ENCODE measurements at regions not wholly inside any gene's neighbourhood (a gene's known extent, or its start where the extent isn't known, plus 50 kb on each side); places are given as distances from the start of the nearest gene placed in this dataset.
"Not testable (repeated sequence)": the region's sequence is repeated elsewhere in the genome, so short reads cannot be mapped to it uniquely, and the experiment has no call there.

DNA sequence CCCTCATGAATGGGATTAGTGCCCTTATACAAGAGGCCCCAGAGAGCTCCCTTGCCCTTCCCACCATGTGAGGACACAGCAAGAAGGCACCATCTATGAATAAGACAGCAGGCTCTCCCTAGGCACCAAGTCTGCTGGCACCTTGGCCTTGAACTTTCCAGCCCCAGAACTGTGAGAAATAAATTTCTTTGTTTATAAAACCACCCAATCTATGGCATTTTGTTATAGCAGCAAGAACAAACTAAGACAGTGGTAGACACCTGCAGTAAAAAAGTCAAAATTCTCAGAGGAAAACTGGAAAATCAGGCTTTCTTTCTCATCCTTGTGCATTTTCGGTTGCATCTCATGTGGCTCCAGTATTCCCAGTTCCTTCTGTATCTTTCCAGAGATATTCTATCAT lies 90.3 kb downstream of the LSM3 start:
- DNase-seq (ENCODE audit: low spot score, unreplicated experiment): no peak
- Mint-ChIP-seq H3K4me3 (ENCODE audit: low read depth) (no peak overlapping the region), H3K27me3 (peaks cover 3% of the 10 kb centered on the region), H3K9me3 (ENCODE audit: low read depth) (peaks cover 4% of the 10 kb centered on the region), H3K36me3 (ENCODE audit: insufficient read depth) (peaks cover 2% of the 10 kb centered on the region), H3K27ac (no peak overlapping the region), H3K4me1 (ENCODE audit: low read depth) (peaks cover 27% of the 10 kb centered on the region)
- TF ChIP-seq, protein P1, sequence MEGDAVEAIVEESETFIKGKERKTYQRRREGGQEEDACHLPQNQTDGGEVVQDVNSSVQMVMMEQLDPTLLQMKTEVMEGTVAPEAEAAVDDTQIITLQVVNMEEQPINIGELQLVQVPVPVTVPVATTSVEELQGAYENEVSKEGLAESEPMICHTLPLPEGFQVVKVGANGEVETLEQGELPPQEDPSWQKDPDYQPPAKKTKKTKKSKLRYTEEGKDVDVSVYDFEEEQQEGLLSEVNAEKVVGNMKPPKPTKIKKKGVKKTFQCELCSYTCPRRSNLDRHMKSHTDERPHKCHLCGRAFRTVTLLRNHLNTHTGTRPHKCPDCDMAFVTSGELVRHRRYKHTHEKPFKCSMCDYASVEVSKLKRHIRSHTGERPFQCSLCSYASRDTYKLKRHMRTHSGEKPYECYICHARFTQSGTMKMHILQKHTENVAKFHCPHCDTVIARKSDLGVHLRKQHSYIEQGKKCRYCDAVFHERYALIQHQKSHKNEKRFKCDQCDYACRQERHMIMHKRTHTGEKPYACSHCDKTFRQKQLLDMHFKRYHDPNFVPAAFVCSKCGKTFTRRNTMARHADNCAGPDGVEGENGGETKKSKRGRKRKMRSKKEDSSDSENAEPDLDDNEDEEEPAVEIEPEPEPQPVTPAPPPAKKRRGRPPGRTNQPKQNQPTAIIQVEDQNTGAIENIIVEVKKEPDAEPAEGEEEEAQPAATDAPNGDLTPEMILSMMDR (IDR thresholded peaks at IDR 0.05; ENCODE audit: unreplicated experiment): no peak

DNA sequence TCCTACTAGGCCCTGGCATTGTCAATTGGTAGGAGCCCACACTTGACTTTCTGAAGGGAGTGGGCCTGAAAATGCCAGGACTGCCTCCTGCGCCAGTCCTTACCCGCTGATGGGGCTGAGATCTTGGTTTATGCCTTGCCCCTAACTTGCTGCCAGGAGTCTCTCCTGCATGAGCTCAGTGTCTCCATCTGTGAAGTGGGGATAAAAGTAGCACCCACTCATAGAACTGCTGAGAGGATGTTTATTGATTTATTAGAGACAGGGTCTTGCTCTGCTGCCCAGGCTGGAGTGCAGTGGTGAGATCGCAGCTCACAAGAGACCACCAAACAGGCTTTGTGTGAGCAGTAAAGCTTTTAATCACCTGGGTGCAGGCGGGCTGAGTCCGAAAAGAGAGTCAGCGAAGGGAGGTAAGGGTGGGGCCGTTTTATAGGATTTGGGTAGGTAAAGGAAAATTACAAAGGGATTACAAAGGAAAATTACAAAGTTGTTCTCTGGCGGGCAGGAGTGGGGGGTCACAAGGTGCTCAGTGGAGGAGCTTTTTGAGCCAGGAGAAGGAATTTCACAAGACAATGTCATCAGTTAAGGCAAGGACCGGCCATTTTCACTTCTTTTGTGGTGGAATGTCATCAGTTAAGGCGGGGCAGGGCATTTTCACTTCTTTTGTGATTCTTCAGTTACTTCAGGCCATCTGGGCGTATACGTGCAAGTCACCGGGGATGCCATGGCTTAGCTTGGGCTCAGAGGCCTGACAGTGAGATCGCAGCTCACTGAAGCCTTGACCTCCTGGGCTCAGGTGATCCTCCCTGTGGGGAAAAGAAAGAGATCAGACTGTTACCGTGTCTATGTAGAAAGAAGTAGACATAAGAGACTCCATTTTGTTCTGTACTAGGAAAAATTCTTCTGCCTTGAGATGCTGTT lies 93.7 kb downstream of the LSM3 start:
- not testable (repeated sequence) for H3K36me3 Mint-ChIP-seq (ENCODE audit: insufficient read depth); H3K9me3 Mint-ChIP-seq (ENCODE audit: low read depth); H3K27me3 Mint-ChIP-seq; DNase-seq (ENCODE audit: low spot score, unreplicated experiment); H3K4me3 Mint-ChIP-seq (ENCODE audit: low read depth)
- Mint-ChIP-seq H3K27ac (peak overlapping the region; percentile 18), H3K4me1 (ENCODE audit: low read depth) (peaks cover 13% of the 10 kb centered on the region)

DNA sequence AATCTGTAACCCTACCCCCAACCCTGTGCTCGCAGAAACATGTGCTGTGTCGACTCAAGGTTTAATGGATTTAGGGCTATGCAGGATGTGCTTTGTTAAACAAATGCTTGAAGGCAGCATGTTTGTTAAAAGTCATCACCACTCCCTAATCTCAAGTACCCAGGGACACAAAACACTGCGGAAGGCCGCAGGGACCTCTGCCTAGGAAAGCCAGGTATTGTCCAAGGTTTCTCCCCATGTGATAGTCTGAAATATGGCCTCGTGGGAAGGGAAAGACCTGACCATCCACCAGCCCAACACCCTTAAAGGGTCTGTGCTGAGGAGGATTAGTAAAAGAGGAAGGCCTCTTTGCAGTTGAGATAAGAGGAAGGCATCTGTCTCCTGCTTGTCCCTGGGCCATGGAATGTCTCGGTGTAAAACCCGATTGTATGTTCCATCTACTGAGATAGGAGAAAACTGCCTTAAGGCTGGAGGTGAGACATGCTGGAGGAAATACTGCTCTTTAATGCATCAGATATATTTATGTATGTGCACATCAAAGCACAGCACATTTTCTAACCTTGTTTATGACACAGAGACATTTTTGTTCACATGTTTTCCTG lies 94.4 kb downstream of the LSM3 start:
- not testable (repeated sequence) for H3K27me3 Mint-ChIP-seq, H3K27ac Mint-ChIP-seq

DNA sequence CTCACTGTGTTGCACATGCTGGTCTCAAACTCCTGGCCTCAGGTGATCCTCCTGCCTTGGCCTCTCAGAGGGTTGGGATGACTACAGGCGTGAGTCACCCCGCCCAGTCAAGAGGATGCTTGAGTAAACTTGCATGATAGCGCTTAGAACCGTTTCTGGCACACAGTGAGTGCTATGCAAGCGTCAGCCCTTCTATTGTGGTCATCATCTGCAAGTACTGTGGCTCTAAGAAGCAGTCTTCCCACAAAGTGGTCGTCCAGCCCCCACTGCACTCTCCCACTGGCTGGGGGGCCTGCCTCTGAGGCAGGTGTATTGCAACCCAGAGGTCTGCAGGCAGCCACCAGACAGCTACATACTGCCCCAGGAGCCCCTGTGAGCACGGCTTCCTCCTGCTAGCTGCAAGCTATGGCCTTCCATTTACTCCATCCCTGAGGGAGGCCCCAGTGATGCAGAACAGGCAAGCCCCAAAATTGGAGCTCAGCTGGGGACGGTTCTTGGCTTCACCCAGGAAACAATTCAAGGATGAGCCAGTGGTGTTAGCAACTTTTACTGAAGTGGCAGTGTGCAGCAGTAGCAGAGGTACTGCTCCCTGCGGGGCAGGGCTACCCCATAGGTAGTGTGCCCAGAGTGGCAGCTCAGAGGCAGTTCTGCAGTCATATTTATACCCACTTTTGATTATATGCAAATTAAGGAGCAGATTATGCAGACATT lies 95.4 kb downstream of the LSM3 start:
- no peak for DNase-seq (ENCODE audit: low spot score, unreplicated experiment)
- H3K27me3 Mint-ChIP-seq: peaks cover 5% of the 10 kb centered on the region
- H3K36me3 Mint-ChIP-seq (ENCODE audit: insufficient read depth): peaks cover 1% of the 10 kb centered on the region
- TF ChIP-seq, protein P1 (IDR thresholded peaks at IDR 0.05; ENCODE audit: unreplicated experiment): no peak
- H3K27ac Mint-ChIP-seq: no peak overlapping the region
- peaks cover 4% of the 10 kb centered on the region for H3K9me3 Mint-ChIP-seq (ENCODE audit: low read depth)
- H3K4me3 Mint-ChIP-seq (ENCODE audit: low read depth): no peak overlapping the region
- H3K4me1 Mint-ChIP-seq (ENCODE audit: low read depth): peaks cover 9% of the 10 kb centered on the region

More for the DNA sequence above, 94.4 kb downstream of the LSM3 start:
- H3K4me1 Mint-ChIP-seq (ENCODE audit: low read depth); H3K9me3 Mint-ChIP-seq (ENCODE audit: low read depth); H3K36me3 Mint-ChIP-seq (ENCODE audit: insufficient read depth); H3K4me3 Mint-ChIP-seq (ENCODE audit: low read depth); DNase-seq (ENCODE audit: low spot score, unreplicated experiment): not testable (repeated sequence)

DNA sequence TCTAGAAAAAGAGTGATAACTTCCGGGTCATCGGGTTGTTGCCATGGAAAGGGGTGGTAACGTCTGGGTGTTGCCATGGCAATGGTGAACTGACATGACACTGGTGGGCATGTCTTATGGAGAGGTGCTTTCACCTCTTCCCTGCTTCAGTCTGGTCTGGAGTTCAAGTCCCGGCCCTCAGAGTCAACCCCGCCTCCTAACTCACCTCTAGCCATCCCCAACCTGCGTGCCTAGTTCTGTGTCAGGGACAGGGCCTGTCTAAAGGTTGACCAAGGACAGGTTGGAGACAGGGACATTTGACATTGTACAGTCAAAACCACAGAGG lies 96.0 kb downstream of the LSM3 start:
- DNase-seq (ENCODE audit: low spot score, unreplicated experiment): no peak
- TF ChIP-seq, protein P1 (IDR thresholded peaks at IDR 0.05; ENCODE audit: unreplicated experiment): no peak
- H3K27ac Mint-ChIP-seq: no peak overlapping the region

More for the DNA sequence above, 96.0 kb downstream of the LSM3 start:
- Mint-ChIP-seq H3K4me3 (ENCODE audit: low read depth) (no peak overlapping the region), H3K9me3 (ENCODE audit: low read depth) (peaks cover 1% of the 10 kb centered on the region), H3K4me1 (ENCODE audit: low read depth) (peaks cover 9% of the 10 kb centered on the region), H3K36me3 (ENCODE audit: insufficient read depth) (no peaks in the 10 kb centered on the region), H3K27me3 (peaks cover 10% of the 10 kb centered on the region)

All from progenitor cell of endocrine pancreas (in vitro differentiated cells).